ENCODE measurements at regions not wholly inside any gene's neighbourhood (a gene's known extent, or its start where the extent isn't known, plus 50 kb on each side); places are given as distances from the start of the nearest gene placed in this dataset.

DNA sequence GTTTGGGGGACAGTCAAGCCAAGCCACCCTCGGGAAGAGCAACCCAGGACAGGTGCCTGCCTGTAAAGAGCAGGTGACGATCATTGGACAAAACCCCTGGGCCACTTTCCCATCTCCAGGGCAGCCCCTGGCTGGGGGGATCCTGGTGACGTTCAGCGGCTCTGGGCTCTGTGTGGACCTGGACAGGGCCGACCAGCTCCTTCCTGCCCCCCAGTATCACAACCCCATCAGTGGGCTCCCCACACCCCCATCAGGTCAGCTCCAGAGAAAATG is 57.3 kb upstream of the ASAP2 start:
- TF ChIP-seq POLR2A (IDR thresholded peaks at IDR 0.05): no peak
- TF ChIP-seq, protein P1, sequence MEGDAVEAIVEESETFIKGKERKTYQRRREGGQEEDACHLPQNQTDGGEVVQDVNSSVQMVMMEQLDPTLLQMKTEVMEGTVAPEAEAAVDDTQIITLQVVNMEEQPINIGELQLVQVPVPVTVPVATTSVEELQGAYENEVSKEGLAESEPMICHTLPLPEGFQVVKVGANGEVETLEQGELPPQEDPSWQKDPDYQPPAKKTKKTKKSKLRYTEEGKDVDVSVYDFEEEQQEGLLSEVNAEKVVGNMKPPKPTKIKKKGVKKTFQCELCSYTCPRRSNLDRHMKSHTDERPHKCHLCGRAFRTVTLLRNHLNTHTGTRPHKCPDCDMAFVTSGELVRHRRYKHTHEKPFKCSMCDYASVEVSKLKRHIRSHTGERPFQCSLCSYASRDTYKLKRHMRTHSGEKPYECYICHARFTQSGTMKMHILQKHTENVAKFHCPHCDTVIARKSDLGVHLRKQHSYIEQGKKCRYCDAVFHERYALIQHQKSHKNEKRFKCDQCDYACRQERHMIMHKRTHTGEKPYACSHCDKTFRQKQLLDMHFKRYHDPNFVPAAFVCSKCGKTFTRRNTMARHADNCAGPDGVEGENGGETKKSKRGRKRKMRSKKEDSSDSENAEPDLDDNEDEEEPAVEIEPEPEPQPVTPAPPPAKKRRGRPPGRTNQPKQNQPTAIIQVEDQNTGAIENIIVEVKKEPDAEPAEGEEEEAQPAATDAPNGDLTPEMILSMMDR (IDR thresholded peaks at IDR 0.05): no peak

Measured in Peyer's patch (tissue), 4 donors.